Adrenal gland (tissue), 5 donors: ENCODE measurements at regions not wholly inside any gene's neighbourhood (a gene's known extent, or its start where the extent isn't known, plus 50 kb on each side); places are given as distances from the start of the nearest gene placed in this dataset.

Source experiments
- POLR2A ChIP-seq, 2 donors: fragments of 450-650 bp; IDR thresholded peaks; one replicate each; pipeline ENCODE4 v1.6.1; 2017; ENCODE audit warnings: antibody characterized with exemption in 2 of 2, mild to moderate bottlenecking in 2 of 2, moderate library complexity in 1 of 2
- TF ChIP-seq, protein P1 (sequence below), 6 experiments: fragments of 450-650 bp in 4 of 6; fragments of 200-600 bp in 2 of 6; sonication (generic) in 1 of 6; IDR thresholded peaks; 1 replicate in 5 of 6; 2 replicates in 1 of 6; pipeline versions ENCODE4 v1.5.1 to v1.8.0; 2016 to 2021; ENCODE audit warnings: antibody characterized with exemption in 6 of 6, mild to moderate bottlenecking in 2 of 6, moderate library complexity in 1 of 6
- donor health status: DM: no; HTN: no; CAD: no.

DNA sequence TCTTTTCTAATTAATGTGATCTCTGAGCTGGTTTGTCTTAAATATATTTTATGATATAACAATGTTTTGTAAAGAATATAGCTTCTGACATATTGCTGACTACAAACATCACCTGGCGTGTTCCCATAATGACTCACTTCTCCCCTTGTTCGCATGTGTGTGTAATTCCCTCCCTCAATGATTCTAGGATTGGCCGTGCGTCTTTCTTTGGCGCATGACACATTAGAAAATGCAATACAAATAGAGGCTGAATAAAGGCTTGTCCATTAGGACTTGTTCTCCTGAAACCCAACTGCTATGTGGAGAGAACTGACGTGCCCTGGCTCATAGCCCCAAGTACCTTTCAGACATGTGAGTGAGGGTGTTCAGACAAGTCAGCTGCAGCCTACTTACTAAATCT, 159.7 kb upstream of the CDH20 start:
- TF ChIP-seq, protein P1, sequence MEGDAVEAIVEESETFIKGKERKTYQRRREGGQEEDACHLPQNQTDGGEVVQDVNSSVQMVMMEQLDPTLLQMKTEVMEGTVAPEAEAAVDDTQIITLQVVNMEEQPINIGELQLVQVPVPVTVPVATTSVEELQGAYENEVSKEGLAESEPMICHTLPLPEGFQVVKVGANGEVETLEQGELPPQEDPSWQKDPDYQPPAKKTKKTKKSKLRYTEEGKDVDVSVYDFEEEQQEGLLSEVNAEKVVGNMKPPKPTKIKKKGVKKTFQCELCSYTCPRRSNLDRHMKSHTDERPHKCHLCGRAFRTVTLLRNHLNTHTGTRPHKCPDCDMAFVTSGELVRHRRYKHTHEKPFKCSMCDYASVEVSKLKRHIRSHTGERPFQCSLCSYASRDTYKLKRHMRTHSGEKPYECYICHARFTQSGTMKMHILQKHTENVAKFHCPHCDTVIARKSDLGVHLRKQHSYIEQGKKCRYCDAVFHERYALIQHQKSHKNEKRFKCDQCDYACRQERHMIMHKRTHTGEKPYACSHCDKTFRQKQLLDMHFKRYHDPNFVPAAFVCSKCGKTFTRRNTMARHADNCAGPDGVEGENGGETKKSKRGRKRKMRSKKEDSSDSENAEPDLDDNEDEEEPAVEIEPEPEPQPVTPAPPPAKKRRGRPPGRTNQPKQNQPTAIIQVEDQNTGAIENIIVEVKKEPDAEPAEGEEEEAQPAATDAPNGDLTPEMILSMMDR (IDR thresholded peaks at IDR 0.05) = no peak
- no peak for TF ChIP-seq POLR2A (IDR thresholded peaks at IDR 0.05)
